Erythroblast (primary cell): ENCODE measurements at regions not wholly inside any gene's neighbourhood (a gene's known extent, or its start where the extent isn't known, plus 50 kb on each side); places are given as distances from the start of the nearest gene placed in this dataset.
"Not testable (repeated sequence)": the region's sequence is repeated elsewhere in the genome, so short reads cannot be mapped to it uniquely, and the experiment has no call there.

ENCODE experiments used
- GATA1 ChIP-seq: IDR thresholded peaks from 2 replicates; pipeline ENCODE4 v1.6.1; 2011; ENCODE audit warnings: low read depth, mild to moderate bottlenecking, control low read depth, low read length, moderate library complexity
- POLR2A ChIP-seq: IDR thresholded peaks from 2 replicates; pipeline ENCODE4 v1.6.1; 2011; ENCODE audit warnings: mild to moderate bottlenecking, low read length

- not testable (repeated sequence) for TF ChIP-seq POLR2A, GATA1
These were observed 117.3 kb downstream of the TNFRSF13B start for GRCh38 chr17:16854636-16855035.
